CD14-positive monocyte (primary cell): ENCODE measurements at regions not wholly inside any gene's neighbourhood (a gene's known extent, or its start where the extent isn't known, plus 50 kb on each side); places are given as distances from the start of the nearest gene placed in this dataset.

Source experiments
- DNase-seq, 3 donors: peaks; one replicate each; pipeline ENCODE4 v3.0.0-alpha.2; 2011 to 2022
- H2AFZ ChIP-seq: 2 replicates; pipeline ENCODE4 v1.6.0; 2012; ENCODE audit warnings: mild to moderate bottlenecking, low read depth, low read length, inconsistent platforms; ENCODE audit not compliant: insufficient read depth, poor library complexity, severe bottlenecking
- H3K27ac ChIP-seq, 2 donors: 1 replicate in 1 of 2; 2 replicates in 1 of 2; pipeline ENCODE4 v1.5.1; 2012 to 2013; ENCODE audit warnings: low read length in 2 of 2, control low read depth in 1 of 2, inconsistent platforms in 1 of 2, low read depth in 1 of 2, mild to moderate bottlenecking in 1 of 2
- H3K27me3 ChIP-seq, 2 donors: one replicate each; pipeline versions ENCODE4 v1.6.0 to v1.6.1; 2011 to 2013; ENCODE audit warnings: low read length in 2 of 2; ENCODE audit not compliant: control insufficient read depth in 2 of 2, insufficient read depth in 2 of 2
- H3K36me3 ChIP-seq, 2 donors: replicated peaks in 1 of 2; 1 replicate in 1 of 2; 2 replicates in 1 of 2; pipeline versions ENCODE4 v1.5.1 to v1.6.1; 2012 to 2013; ENCODE audit warnings: low read length in 2 of 2, control low read depth in 1 of 2, inconsistent platforms in 1 of 2, mild to moderate bottlenecking in 1 of 2; ENCODE audit not compliant: insufficient read depth in 2 of 2, control insufficient read depth in 1 of 2
- H3K4me1 ChIP-seq, 2 donors: 1 replicate in 1 of 2; 2 replicates in 1 of 2; pipeline versions ENCODE4 v1.5.1 to v1.6.1; 2012 to 2013; ENCODE audit warnings: low read length in 2 of 2, control low read depth in 1 of 2, inconsistent platforms in 1 of 2, mild to moderate bottlenecking in 1 of 2, moderate library complexity in 1 of 2; ENCODE audit not compliant: insufficient read depth in 2 of 2, control insufficient read depth in 1 of 2
- H3K4me2 ChIP-seq: replicated peaks from 2 replicates; pipeline ENCODE3; 2012; ENCODE audit warnings: low read length, moderate library complexity, mild to moderate bottlenecking; ENCODE audit not compliant: poor library complexity, severe bottlenecking; ENCODE audit errors: extremely low read depth
- H3K4me3 ChIP-seq, 3 experiments: fragments of 200-600 bp in 1 of 3; sonication (generic) in 1 of 3; replicated peaks in 1 of 3; 1 replicate in 2 of 3; 2 replicates in 1 of 3; pipeline ENCODE4 v1.5.1; 2011 to 2013; ENCODE audit warnings: low read length in 3 of 3, mild to moderate bottlenecking in 3 of 3, control low read depth in 2 of 3, low read depth in 2 of 3, inconsistent platforms in 1 of 3, moderate library complexity in 1 of 3
- H3K79me2 ChIP-seq: 2 replicates; pipeline ENCODE4 v1.6.0; 2012; ENCODE audit warnings: mild to moderate bottlenecking, control low read depth, inconsistent platforms, low read length, moderate library complexity; ENCODE audit not compliant: insufficient read depth
- H3K9ac ChIP-seq: 2 replicates; pipeline ENCODE4 v1.6.0; 2017; ENCODE audit warnings: low read length, mild to moderate bottlenecking; ENCODE audit not compliant: insufficient read depth, poor library complexity, severe bottlenecking
- H3K9me3 ChIP-seq, 2 donors: replicated peaks in 1 of 2; 1 replicate in 1 of 2; 2 replicates in 1 of 2; pipeline versions ENCODE4 v1.5.1 to v1.6.1; 2012 to 2013; ENCODE audit warnings: low read length in 2 of 2, control low read depth in 1 of 2; ENCODE audit not compliant: control insufficient read depth in 1 of 2, insufficient read depth in 1 of 2
- H4K20me1 ChIP-seq: 2 replicates; pipeline ENCODE4 v1.6.0; 2012; ENCODE audit warnings: mild to moderate bottlenecking, low read length, control low read depth, moderate library complexity; ENCODE audit not compliant: insufficient read depth
- H3K27ac Mint-ChIP-seq, 7 donors: one replicate each; pipeline ENCODE4 v1.8.0; 2020; ENCODE audit warnings: mild to moderate bottlenecking in 7 of 7, mixed read lengths in 7 of 7, moderate library complexity in 6 of 7, inconsistent platforms in 2 of 7
- H3K27me3 Mint-ChIP-seq, 3 donors: one replicate each; pipeline ENCODE4 v1.8.0; 2021 to 2022; ENCODE audit warnings: low read depth in 3 of 3, mild to moderate bottlenecking in 3 of 3, mixed read lengths in 3 of 3, moderate library complexity in 3 of 3, inconsistent platforms in 1 of 3
- H3K36me3 Mint-ChIP-seq, 2 donors: one replicate each; pipeline ENCODE4 v1.8.0; 2020; ENCODE audit warnings: mixed read lengths in 2 of 2, inconsistent platforms in 1 of 2, mild to moderate bottlenecking in 1 of 2
- H3K4me1 Mint-ChIP-seq: one replicate; pipeline ENCODE4 v1.8.0; 2020; ENCODE audit warnings: mild to moderate bottlenecking, mixed read lengths
- H3K4me3 Mint-ChIP-seq, 2 donors: one replicate each; pipeline ENCODE4 v1.8.0; 2020; ENCODE audit warnings: mild to moderate bottlenecking in 2 of 2, mixed read lengths in 2 of 2, moderate library complexity in 1 of 2
- H3K9me3 Mint-ChIP-seq, 7 donors: one replicate each; pipeline ENCODE4 v1.8.0; 2020 to 2022; ENCODE audit warnings: mixed read lengths in 7 of 7, mild to moderate bottlenecking in 6 of 7, moderate library complexity in 6 of 7, inconsistent platforms in 2 of 7
- WGBS: methylation state at CpG from one replicate; pipeline ENCODE4 v1.1.5; 2013; ENCODE audit warnings: missing lambda C conversion rate; ENCODE audit not compliant: insufficient coverage; 5-methylcytosine and 5-hydroxymethylcytosine counted together
- intact Hi-C, 2 donors: fragments of 100-400 bp; cut with micrococcal nuclease; formaldehyde crosslinking; loops; one replicate each; pipeline versions ENCODE4 v1.15.0 to v1.15.1; 2023
- TF ChIP-seq, protein P1 (sequence below): fragments of 200-600 bp; IDR thresholded peaks from one replicate; pipeline ENCODE4 v1.8.0; 2022; ENCODE audit warnings: antibody characterized with exemption, mild to moderate bottlenecking

GRCh38 chr4:3680656-3681055 is 85.5 kb upstream of the ADRA2C start:
- Mint-ChIP-seq H3K4me3 (no peak overlapping the region), H3K27ac (no peak overlapping the region), H3K36me3 (no peaks in the 10 kb centered on the region), H3K9me3 (peaks cover 0 to 4% (median 0%) of the 10 kb centered on the region in 7 donors), H3K4me1 (peaks cover 4% of the 10 kb centered on the region), H3K27me3 (peaks cover 5 to 19% (median 11%) of the 10 kb centered on the region in 3 donors)
- Histone ChIP-seq H3K9me3 (no peaks in the 10 kb centered on the region), H3K36me3 (no peaks in the 10 kb centered on the region), H3K27ac (no peak overlapping the region), H3K27me3 (no peaks in the 10 kb centered on the region), H2AFZ (no peak overlapping the region), H4K20me1 (no peaks in the 10 kb centered on the region), H3K4me2 (no peak overlapping the region), H3K9ac (no peak overlapping the region), H3K4me1 (no peaks in the 10 kb centered on the region), H3K4me3 (no peak overlapping the region), H3K79me2 (no peaks in the 10 kb centered on the region)
- no peak for DNase-seq
- TF ChIP-seq, protein P1, sequence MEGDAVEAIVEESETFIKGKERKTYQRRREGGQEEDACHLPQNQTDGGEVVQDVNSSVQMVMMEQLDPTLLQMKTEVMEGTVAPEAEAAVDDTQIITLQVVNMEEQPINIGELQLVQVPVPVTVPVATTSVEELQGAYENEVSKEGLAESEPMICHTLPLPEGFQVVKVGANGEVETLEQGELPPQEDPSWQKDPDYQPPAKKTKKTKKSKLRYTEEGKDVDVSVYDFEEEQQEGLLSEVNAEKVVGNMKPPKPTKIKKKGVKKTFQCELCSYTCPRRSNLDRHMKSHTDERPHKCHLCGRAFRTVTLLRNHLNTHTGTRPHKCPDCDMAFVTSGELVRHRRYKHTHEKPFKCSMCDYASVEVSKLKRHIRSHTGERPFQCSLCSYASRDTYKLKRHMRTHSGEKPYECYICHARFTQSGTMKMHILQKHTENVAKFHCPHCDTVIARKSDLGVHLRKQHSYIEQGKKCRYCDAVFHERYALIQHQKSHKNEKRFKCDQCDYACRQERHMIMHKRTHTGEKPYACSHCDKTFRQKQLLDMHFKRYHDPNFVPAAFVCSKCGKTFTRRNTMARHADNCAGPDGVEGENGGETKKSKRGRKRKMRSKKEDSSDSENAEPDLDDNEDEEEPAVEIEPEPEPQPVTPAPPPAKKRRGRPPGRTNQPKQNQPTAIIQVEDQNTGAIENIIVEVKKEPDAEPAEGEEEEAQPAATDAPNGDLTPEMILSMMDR, result no peak
- intact Hi-C loops, result no loop called here
- 84% methylated on average over 9 of the region's 16 CpGs for WGBS

DNA sequence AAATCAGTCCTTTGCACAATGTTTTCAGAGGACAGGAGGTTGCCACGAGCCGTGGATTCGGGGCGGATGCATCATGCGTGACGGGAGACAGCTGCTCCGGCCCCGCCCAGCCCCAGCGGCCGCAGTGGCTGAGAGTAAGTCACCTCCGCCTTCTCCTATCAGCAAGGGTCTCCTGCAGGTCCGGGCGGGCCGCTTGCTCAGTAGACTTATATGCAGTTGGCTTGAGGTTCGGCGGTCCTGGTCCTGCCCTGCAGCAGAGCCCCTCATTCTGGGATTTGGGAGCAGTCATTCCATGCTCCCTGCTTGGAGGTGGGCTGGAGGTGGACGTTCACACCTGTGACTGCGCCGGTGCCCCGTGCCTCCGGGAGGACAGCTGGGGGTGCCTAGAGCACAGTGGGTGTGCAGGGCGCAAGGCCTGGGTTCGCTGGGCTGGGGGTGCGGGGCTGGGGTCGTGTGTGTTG is 86.3 kb upstream of the ADRA2C start:
- DNase-seq, result no peak
- intact Hi-C loops, result no loop called here
- Mint-ChIP-seq H3K4me3 (no peak overlapping the region), H3K9me3 (peaks cover 0 to 4% (median 0%) of the 10 kb centered on the region in 7 donors), H3K36me3 (no peaks in the 10 kb centered on the region), H3K27ac (no peak overlapping the region), H3K4me1 (peaks cover 4% of the 10 kb centered on the region), H3K27me3 (peaks cover 3 to 18% (median 10%) of the 10 kb centered on the region in 3 donors)
- Histone ChIP-seq H3K36me3 (no peaks in the 10 kb centered on the region), H3K9ac (no peak overlapping the region), H2AFZ (no peak overlapping the region), H3K4me1 (no peaks in the 10 kb centered on the region), H3K4me2 (no peak overlapping the region), H3K9me3 (no peaks in the 10 kb centered on the region), H3K4me3 (no peak overlapping the region), H3K27me3 (no peaks in the 10 kb centered on the region), H4K20me1 (no peaks in the 10 kb centered on the region), H3K79me2 (no peaks in the 10 kb centered on the region), H3K27ac (no peak overlapping the region)
- 71% methylated on average over 13 of the region's 25 CpGs for WGBS
- TF ChIP-seq, protein P1, result no peak
